Keratinocyte (primary cell): ENCODE measurements at regions not wholly inside any gene's neighbourhood (a gene's known extent, or its start where the extent isn't known, plus 50 kb on each side); places are given as distances from the start of the nearest gene placed in this dataset.

ENCODE experiments used
- EZH2 ChIP-seq: IDR thresholded peaks from one replicate; pipeline ENCODE4 v1.6.1; 2012; ENCODE audit warnings: inconsistent platforms, mild to moderate bottlenecking, low read length, moderate library complexity
- TF ChIP-seq, protein P1 (sequence below), 3 experiments: IDR thresholded peaks in 1 of 3; conservative IDR thresholded peaks in 1 of 3; optimal IDR thresholded peaks in 1 of 3; 2 replicates in 2 of 3; 3 replicates in 1 of 3; pipeline versions ENCODE3 to v1.5.1; 2011; ENCODE audit warnings: low read length in 3 of 3, mild to moderate bottlenecking in 3 of 3, moderate library complexity in 2 of 3, control low read depth in 1 of 3, inconsistent platforms in 1 of 3; ENCODE audit not compliant: insufficient read depth in 2 of 3; ENCODE audit errors: extremely low read depth in 1 of 3

DNA sequence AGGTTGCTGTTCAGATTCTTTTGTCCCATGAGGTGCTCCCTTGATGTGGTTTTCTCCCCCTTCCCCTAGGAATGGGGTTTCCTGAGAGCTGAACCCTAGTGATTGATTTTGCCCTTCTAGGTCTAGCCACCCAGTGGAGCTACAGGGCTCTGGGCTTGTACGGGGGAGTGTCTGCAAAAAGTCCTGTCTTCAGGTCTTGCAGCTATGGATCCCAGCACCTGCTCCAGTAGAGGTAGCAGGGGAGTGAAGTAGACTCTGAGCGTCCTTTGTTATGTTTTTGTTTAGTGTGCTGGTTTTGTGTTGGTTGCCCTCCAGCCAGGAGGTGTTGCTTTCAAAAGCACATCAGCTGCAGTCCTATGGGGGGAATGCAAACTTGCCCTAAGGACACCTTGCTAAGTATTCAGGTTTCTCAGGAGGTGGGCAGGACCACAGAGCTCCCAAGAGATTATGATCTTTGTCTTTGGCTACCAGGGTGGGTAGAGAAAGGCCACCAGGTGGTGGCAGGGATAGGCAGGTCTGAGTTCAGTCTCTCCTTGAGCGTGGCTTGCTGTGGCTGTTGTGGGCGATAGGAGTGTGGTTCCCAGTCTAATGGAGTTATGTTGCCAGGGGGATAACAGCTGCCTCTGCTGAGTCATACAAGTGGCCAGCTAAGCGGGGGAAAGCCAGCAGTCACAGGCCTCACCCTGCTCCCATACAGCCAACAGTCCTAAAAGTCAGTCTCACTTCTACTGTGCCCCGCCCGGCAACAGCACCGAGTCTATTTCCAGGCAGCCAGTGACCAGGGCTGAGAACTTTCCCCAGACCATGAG is 92.4 kb upstream of the JCAD start:
- TF ChIP-seq, protein P1, sequence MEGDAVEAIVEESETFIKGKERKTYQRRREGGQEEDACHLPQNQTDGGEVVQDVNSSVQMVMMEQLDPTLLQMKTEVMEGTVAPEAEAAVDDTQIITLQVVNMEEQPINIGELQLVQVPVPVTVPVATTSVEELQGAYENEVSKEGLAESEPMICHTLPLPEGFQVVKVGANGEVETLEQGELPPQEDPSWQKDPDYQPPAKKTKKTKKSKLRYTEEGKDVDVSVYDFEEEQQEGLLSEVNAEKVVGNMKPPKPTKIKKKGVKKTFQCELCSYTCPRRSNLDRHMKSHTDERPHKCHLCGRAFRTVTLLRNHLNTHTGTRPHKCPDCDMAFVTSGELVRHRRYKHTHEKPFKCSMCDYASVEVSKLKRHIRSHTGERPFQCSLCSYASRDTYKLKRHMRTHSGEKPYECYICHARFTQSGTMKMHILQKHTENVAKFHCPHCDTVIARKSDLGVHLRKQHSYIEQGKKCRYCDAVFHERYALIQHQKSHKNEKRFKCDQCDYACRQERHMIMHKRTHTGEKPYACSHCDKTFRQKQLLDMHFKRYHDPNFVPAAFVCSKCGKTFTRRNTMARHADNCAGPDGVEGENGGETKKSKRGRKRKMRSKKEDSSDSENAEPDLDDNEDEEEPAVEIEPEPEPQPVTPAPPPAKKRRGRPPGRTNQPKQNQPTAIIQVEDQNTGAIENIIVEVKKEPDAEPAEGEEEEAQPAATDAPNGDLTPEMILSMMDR (optimal IDR thresholded peaks at IDR 0.05 in 1 of 3, IDR thresholded peaks at IDR 0.05 in 1 of 3, conservative IDR thresholded peaks at IDR 0.05 in 1 of 3; ENCODE audit: extremely low read depth in 1 of 3, insufficient read depth in 2 of 3, low read length in 3 of 3), result peak in 1 of 3 experiments; percentile 2
- no peak for TF ChIP-seq EZH2
